ENCODE measurements at regions not wholly inside any gene's neighbourhood (a gene's known extent, or its start where the extent isn't known, plus 50 kb on each side); places are given as distances from the start of the nearest gene placed in this dataset.

GRCh38 chr18:78133729-78134128 lies 845.9 kb upstream of the SALL3 start:
- FAIRE-seq (no peak), DNase-seq (ENCODE audit: low read depth, low spot score) (no peak)

GRCh38 chr18:78136986-78137385 lies 842.6 kb upstream of the SALL3 start:
- Histone ChIP-seq H3K27ac (ENCODE audit: control insufficient read depth, insufficient read depth, low read length) (no peak overlapping the region), H3K36me3 (ENCODE audit: control insufficient read depth in 2 of 2, extremely low read depth in 1 of 2, insufficient read depth in 2 of 2, low read length in 2 of 2) (no peaks in the 10 kb centered on the region), H3K9me3 (ENCODE audit: control insufficient read depth, low read depth, low read length) (peaks cover 10% of the 10 kb centered on the region), H3K27me3 (ENCODE audit: control insufficient read depth, extremely low read depth, insufficient read depth, low read length) (no peaks in the 10 kb centered on the region), H3K9ac (ENCODE audit: control insufficient read depth, extremely low read depth, insufficient read depth, low read length) (no peak overlapping the region), H3K4me3 (ENCODE audit: control insufficient read depth in 2 of 3, extremely low read depth in 1 of 3, insufficient read depth in 2 of 3, low read depth in 1 of 3, low read length in 3 of 3) (no peak overlapping the region), H2AFZ (ENCODE audit: control insufficient read depth, low read length) (no peak overlapping the region), H3K9me1 (ENCODE audit: control insufficient read depth, extremely low read depth, insufficient read depth, low read length) (no peaks in the 10 kb centered on the region), H3K4me1 (ENCODE audit: control insufficient read depth, extremely low read depth, insufficient read depth, low read length) (no peaks in the 10 kb centered on the region), H4K20me1 (ENCODE audit: control insufficient read depth, extremely low read depth, insufficient read depth, low read length) (no peaks in the 10 kb centered on the region), H3K4me2 (ENCODE audit: control insufficient read depth, extremely low read depth, insufficient read depth, low read depth, low read length) (no peak overlapping the region), H3K79me2 (ENCODE audit: control insufficient read depth, insufficient read depth, low read length) (no peaks in the 10 kb centered on the region)
- dilution Hi-C loops (cut with MboI; ENCODE audit: extremely low pct_ligation_motif_present, low sequenced_read_pairs): no loop called here
- FAIRE-seq (no peak), DNase-seq (ENCODE audit: low read depth, low spot score) (no peak)
- TF ChIP-seq CTCF (optimal IDR thresholded peaks at IDR 0.05 in 1 of 3, IDR thresholded peaks at IDR 0.05 in 1 of 3, conservative IDR thresholded peaks at IDR 0.05 in 1 of 3; ENCODE audit: extremely low read depth in 1 of 3, insufficient read depth in 2 of 3, low read length in 3 of 3) (no peak), EZH2 (IDR thresholded peaks at IDR 0.05; ENCODE audit: low read length) (no peak)

More at GRCh38 chr18:78133729-78134128, 845.9 kb upstream of the SALL3 start:
- Histone ChIP-seq H4K20me1 (ENCODE audit: control insufficient read depth, extremely low read depth, insufficient read depth, low read length) (no peaks in the 10 kb centered on the region), H2AFZ (ENCODE audit: control insufficient read depth, low read length) (no peak overlapping the region), H3K27ac (ENCODE audit: control insufficient read depth, insufficient read depth, low read length) (no peak overlapping the region), H3K9me1 (ENCODE audit: control insufficient read depth, extremely low read depth, insufficient read depth, low read length) (no peaks in the 10 kb centered on the region), H3K4me2 (ENCODE audit: control insufficient read depth, extremely low read depth, insufficient read depth, low read depth, low read length) (no peak overlapping the region), H3K4me3 (ENCODE audit: control insufficient read depth in 2 of 3, extremely low read depth in 1 of 3, insufficient read depth in 2 of 3, low read depth in 1 of 3, low read length in 3 of 3) (no peak overlapping the region), H3K4me1 (ENCODE audit: control insufficient read depth, extremely low read depth, insufficient read depth, low read length) (no peaks in the 10 kb centered on the region), H3K9me3 (ENCODE audit: control insufficient read depth, low read depth, low read length) (peaks cover 14% of the 10 kb centered on the region), H3K9ac (ENCODE audit: control insufficient read depth, extremely low read depth, insufficient read depth, low read length) (no peak overlapping the region), H3K27me3 (ENCODE audit: control insufficient read depth, extremely low read depth, insufficient read depth, low read length) (no peaks in the 10 kb centered on the region), H3K36me3 (ENCODE audit: control insufficient read depth in 2 of 2, extremely low read depth in 1 of 2, insufficient read depth in 2 of 2, low read length in 2 of 2) (no peaks in the 10 kb centered on the region), H3K79me2 (ENCODE audit: control insufficient read depth, insufficient read depth, low read length) (no peaks in the 10 kb centered on the region)
- dilution Hi-C loops (cut with MboI; ENCODE audit: extremely low pct_ligation_motif_present, low sequenced_read_pairs): no loop called here
- no peak for TF ChIP-seq EZH2 (IDR thresholded peaks at IDR 0.05; ENCODE audit: low read length)
- TF ChIP-seq CTCF (optimal IDR thresholded peaks at IDR 0.05 in 1 of 3, IDR thresholded peaks at IDR 0.05 in 1 of 3, conservative IDR thresholded peaks at IDR 0.05 in 1 of 3; ENCODE audit: extremely low read depth in 1 of 3, insufficient read depth in 2 of 3, low read length in 3 of 3): no peak

All from keratinocyte (primary cell).